SH-SY5Y (cell line): ENCODE measurements at regions not wholly inside any gene's neighbourhood (a gene's known extent, or its start where the extent isn't known, plus 50 kb on each side); places are given as distances from the start of the nearest gene placed in this dataset.

Experiments used
- GATA2 ChIP-seq: IDR thresholded peaks from 2 replicates; pipeline ENCODE4 v1.6.1; 2011; ENCODE audit warnings: mild to moderate bottlenecking, low read depth, low read length
- GATA3 ChIP-seq: IDR thresholded peaks from 2 replicates; pipeline ENCODE4 v1.6.1; 2011; ENCODE audit warnings: low read depth, mild to moderate bottlenecking, low read length, moderate library complexity

DNA sequence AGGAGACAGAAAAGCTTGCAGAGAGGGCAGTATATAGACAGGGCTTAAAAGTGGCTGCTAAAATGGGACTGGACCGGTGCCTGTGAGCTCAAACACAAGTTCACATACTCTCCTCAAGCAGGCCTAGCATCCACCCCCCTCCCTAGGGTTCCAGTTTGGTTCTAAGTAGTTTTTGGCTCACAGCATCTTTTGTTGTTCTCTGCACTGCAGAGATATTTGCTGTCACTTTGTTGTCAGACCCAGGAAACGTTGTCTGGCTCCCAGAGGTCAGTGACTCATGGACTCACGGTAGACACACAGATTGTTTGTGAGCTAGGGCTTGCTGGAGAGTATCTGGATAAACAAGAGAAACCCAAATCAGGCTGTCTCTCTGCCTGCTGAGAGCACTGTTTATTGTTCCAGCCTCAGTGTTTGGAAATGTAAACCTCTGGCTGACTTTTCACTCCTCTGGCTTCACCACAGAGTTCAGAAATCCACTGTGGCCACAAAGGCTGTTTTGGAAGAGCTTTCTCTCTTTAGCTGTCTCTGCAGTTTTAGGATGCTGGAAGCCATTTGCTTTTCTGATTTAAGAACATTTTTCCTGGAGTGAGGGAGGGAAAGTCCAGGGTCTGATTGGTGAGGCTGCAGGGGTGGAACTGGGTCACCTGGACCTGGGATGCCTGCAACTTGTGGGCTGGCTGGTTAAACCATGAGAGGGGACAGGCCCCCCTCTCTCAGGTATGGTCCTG, 303.7 kb upstream of the PLET1 start:
- TF ChIP-seq GATA2 (no peak), GATA3 (no peak)
